ENCODE measurements at regions not wholly inside any gene's neighbourhood (a gene's known extent, or its start where the extent isn't known, plus 50 kb on each side); places are given as distances from the start of the nearest gene placed in this dataset.
"Not testable (repeated sequence)": the region's sequence is repeated elsewhere in the genome, so short reads cannot be mapped to it uniquely, and the experiment has no call there.

GRCh38 chr14:87734577-87735360 lies 258.2 kb downstream of the GALC start:
- H3K4me3 ChIP-seq (ENCODE audit: low read depth in 1 of 3, low read length in 3 of 3); DNase-seq (ENCODE audit: low spot score); H3K27ac ChIP-seq (ENCODE audit: low read depth in 1 of 2, low read length in 2 of 2); H3K27me3 ChIP-seq (ENCODE audit: control insufficient read depth in 4 of 4, insufficient read depth in 4 of 4, low read length in 3 of 4); H3K9me3 ChIP-seq (ENCODE audit: control insufficient read depth in 4 of 4, low read length in 3 of 4); H3K9ac ChIP-seq (ENCODE audit: low read depth in 1 of 2, low read length in 2 of 2); H3K4me1 ChIP-seq (ENCODE audit: control insufficient read depth in 4 of 4, insufficient read depth in 4 of 4, low read length in 3 of 4); H3K36me3 ChIP-seq (ENCODE audit: control insufficient read depth in 4 of 4, insufficient read depth in 3 of 4, low read depth in 1 of 4, low read length in 3 of 4): not testable (repeated sequence)
- 96% methylated on average over 49 of the region's 49 CpGs for WGBS

DNA sequence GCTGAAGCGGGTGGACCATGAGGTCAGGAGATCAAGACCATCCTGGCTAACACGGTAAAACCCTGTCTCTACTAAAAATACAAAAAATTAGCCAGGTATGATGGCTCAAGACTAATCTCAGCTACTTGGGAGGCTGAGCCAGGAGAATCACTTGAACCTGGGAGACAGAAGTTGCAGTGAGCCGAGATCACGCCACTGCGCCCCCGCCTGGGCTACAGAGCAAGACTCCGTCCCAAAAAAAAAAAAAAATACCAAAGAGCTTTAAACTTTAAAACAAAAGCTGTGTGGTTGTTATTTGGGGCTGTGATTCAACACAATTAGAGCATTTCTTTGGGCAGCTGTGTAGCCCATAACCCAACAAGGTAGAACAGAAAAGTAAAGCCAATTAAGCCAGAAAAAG lies 259.9 kb downstream of the GALC start:
- H3K4me3 ChIP-seq (ENCODE audit: low read depth in 1 of 3, low read length in 3 of 3); H3K9me3 ChIP-seq (ENCODE audit: control insufficient read depth in 4 of 4, low read length in 3 of 4); H3K27ac ChIP-seq (ENCODE audit: low read depth in 1 of 2, low read length in 2 of 2); DNase-seq (ENCODE audit: low spot score); H3K36me3 ChIP-seq (ENCODE audit: control insufficient read depth in 4 of 4, insufficient read depth in 3 of 4, low read depth in 1 of 4, low read length in 3 of 4); H3K9ac ChIP-seq (ENCODE audit: low read depth in 1 of 2, low read length in 2 of 2); H3K27me3 ChIP-seq (ENCODE audit: control insufficient read depth in 4 of 4, insufficient read depth in 4 of 4, low read length in 3 of 4); H3K4me1 ChIP-seq (ENCODE audit: control insufficient read depth in 4 of 4, insufficient read depth in 4 of 4, low read length in 3 of 4): not testable (repeated sequence)
- 82% methylated on average over 7 of the region's 7 CpGs for WGBS

DNA sequence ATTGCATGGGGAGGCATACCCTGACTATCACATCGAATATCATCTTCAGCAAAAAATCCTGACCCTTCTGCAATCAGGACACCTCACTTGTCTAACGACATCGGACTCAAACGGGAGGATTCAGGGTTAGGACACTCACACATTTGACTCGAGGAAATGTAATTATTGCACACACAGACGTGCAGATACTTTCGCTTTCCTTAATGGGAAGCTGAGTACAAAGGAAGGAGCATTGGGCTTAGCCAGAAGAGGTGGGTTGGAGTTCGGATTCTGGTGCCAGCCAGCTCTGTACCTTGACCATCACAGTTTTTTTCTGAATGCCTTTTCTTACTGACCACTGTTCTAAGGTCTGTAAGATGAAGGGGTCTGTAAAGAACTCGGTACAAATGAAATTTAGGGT lies 260.4 kb downstream of the GALC start:
- H3K27ac ChIP-seq (ENCODE audit: low read depth in 1 of 2, low read length in 2 of 2): no peak overlapping the region
- no peaks in the 10 kb centered on the region for H3K27me3 ChIP-seq (ENCODE audit: control insufficient read depth in 4 of 4, insufficient read depth in 4 of 4, low read length in 3 of 4)
- H3K9me3 ChIP-seq (ENCODE audit: control insufficient read depth in 4 of 4, low read length in 3 of 4): no peaks in the 10 kb centered on the region
- H3K9ac ChIP-seq (ENCODE audit: low read depth in 1 of 2, low read length in 2 of 2): no peak overlapping the region
- WGBS: 58% methylated on average over 9 of the region's 9 CpGs
- H3K4me3 ChIP-seq (ENCODE audit: low read depth in 1 of 3, low read length in 3 of 3): no peak overlapping the region
- DNase-seq (ENCODE audit: low spot score): no peak
- no peaks in the 10 kb centered on the region for H3K36me3 ChIP-seq (ENCODE audit: control insufficient read depth in 4 of 4, insufficient read depth in 3 of 4, low read depth in 1 of 4, low read length in 3 of 4)
- no peaks in the 10 kb centered on the region for H3K4me1 ChIP-seq (ENCODE audit: control insufficient read depth in 4 of 4, insufficient read depth in 4 of 4, low read length in 3 of 4)
- TF ChIP-seq, protein P1, sequence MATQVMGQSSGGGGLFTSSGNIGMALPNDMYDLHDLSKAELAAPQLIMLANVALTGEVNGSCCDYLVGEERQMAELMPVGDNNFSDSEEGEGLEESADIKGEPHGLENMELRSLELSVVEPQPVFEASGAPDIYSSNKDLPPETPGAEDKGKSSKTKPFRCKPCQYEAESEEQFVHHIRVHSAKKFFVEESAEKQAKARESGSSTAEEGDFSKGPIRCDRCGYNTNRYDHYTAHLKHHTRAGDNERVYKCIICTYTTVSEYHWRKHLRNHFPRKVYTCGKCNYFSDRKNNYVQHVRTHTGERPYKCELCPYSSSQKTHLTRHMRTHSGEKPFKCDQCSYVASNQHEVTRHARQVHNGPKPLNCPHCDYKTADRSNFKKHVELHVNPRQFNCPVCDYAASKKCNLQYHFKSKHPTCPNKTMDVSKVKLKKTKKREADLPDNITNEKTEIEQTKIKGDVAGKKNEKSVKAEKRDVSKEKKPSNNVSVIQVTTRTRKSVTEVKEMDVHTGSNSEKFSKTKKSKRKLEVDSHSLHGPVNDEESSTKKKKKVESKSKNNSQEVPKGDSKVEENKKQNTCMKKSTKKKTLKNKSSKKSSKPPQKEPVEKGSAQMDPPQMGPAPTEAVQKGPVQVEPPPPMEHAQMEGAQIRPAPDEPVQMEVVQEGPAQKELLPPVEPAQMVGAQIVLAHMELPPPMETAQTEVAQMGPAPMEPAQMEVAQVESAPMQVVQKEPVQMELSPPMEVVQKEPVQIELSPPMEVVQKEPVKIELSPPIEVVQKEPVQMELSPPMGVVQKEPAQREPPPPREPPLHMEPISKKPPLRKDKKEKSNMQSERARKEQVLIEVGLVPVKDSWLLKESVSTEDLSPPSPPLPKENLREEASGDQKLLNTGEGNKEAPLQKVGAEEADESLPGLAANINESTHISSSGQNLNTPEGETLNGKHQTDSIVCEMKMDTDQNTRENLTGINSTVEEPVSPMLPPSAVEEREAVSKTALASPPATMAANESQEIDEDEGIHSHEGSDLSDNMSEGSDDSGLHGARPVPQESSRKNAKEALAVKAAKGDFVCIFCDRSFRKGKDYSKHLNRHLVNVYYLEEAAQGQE (IDR thresholded peaks at IDR 0.05): no peak
- TF ChIP-seq CTCF (IDR thresholded peaks at IDR 0.05; ENCODE audit: low read depth, low read length, missing input control): no peak
- no peak for TF ChIP-seq HNF4G (IDR thresholded peaks at IDR 0.05)
- TF ChIP-seq, protein P2, sequence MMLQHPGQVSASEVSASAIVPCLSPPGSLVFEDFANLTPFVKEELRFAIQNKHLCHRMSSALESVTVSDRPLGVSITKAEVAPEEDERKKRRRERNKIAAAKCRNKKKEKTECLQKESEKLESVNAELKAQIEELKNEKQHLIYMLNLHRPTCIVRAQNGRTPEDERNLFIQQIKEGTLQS (IDR thresholded peaks at IDR 0.05): no peak
- TF ChIP-seq FOXA1 (IDR thresholded peaks at IDR 0.05): no peak
- no peak for TF ChIP-seq HNF4A (conservative IDR thresholded peaks at IDR 0.05)
- TF ChIP-seq, protein P3, sequence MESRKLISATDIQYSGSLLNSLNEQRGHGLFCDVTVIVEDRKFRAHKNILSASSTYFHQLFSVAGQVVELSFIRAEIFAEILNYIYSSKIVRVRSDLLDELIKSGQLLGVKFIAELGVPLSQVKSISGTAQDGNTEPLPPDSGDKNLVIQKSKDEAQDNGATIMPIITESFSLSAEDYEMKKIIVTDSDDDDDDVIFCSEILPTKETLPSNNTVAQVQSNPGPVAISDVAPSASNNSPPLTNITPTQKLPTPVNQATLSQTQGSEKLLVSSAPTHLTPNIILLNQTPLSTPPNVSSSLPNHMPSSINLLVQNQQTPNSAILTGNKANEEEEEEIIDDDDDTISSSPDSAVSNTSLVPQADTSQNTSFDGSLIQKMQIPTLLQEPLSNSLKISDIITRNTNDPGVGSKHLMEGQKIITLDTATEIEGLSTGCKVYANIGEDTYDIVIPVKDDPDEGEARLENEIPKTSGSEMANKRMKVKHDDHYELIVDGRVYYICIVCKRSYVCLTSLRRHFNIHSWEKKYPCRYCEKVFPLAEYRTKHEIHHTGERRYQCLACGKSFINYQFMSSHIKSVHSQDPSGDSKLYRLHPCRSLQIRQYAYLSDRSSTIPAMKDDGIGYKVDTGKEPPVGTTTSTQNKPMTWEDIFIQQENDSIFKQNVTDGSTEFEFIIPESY (IDR thresholded peaks at IDR 0.05): no peak
- TF ChIP-seq FOXA2 (IDR thresholded peaks at IDR 0.05): no peak
- TF ChIP-seq EGR1 (IDR thresholded peaks at IDR 0.05; ENCODE audit: low read depth in 2 of 2): no peak
- TF ChIP-seq SP1 (IDR thresholded peaks at IDR 0.05): no peak
- TF ChIP-seq NR2F2 (IDR thresholded peaks at IDR 0.05): no peak
- no peak for TF ChIP-seq GABPA (IDR thresholded peaks at IDR 0.05 in 1 of 2, conservative IDR thresholded peaks at IDR 0.05 in 1 of 2)
- no peak for TF ChIP-seq RXRA (IDR thresholded peaks at IDR 0.05)
- TF ChIP-seq YY1 (IDR thresholded peaks at IDR 0.05): no peak
- TF ChIP-seq, protein P4, sequence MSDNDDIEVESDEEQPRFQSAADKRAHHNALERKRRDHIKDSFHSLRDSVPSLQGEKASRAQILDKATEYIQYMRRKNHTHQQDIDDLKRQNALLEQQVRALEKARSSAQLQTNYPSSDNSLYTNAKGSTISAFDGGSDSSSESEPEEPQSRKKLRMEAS (IDR thresholded peaks at IDR 0.05): no peak
- TF ChIP-seq TAF1 (conservative IDR thresholded peaks at IDR 0.05): no peak
- no peak for TF ChIP-seq RAD21 (IDR thresholded peaks at IDR 0.05)
- TF ChIP-seq JUND (IDR thresholded peaks at IDR 0.05): no peak
